SK-N-SH (cell line): ENCODE measurements at regions not wholly inside any gene's neighbourhood (a gene's known extent, or its start where the extent isn't known, plus 50 kb on each side); places are given as distances from the start of the nearest gene placed in this dataset.

Experiments used
- CTCF ChIP-seq: fragments of 200-600 bp; sonication (generic); IDR thresholded peaks from 2 replicates; pipeline ENCODE4 v1.6.1; 2017; ENCODE audit warnings: antibody characterized with exemption, mild to moderate bottlenecking, moderate library complexity
- EP300 ChIP-seq, 2 experiments: IDR thresholded peaks; 2 replicates each; pipeline versions ENCODE4 v1.4.0 to v1.6.1; 2012; ENCODE audit warnings: borderline replicate concordance in 1 of 2, low read depth in 1 of 2, low read length in 1 of 2
- EZH2phosphoT487 ChIP-seq: fragments of 200-600 bp; sonication (generic); IDR thresholded peaks from 2 replicates; pipeline ENCODE4 v1.6.1; 2017; ENCODE audit warnings: low read depth, mixed run types, mild to moderate bottlenecking, antibody characterized with exemption, moderate library complexity, borderline replicate concordance
- GABPA ChIP-seq: IDR thresholded peaks from 2 replicates; pipeline ENCODE4 v1.4.0; 2012; ENCODE audit warnings: low read depth, mild to moderate bottlenecking
- MEF2A ChIP-seq: IDR thresholded peaks from 2 replicates; pipeline ENCODE4 v1.4.0; 2012; ENCODE audit warnings: low read depth, borderline replicate concordance
- REST ChIP-seq: IDR thresholded peaks from 2 replicates; pipeline ENCODE4 v1.6.1; 2012; ENCODE audit warnings: mild to moderate bottlenecking, low read depth, low read length, moderate library complexity
- USF2 ChIP-seq: fragments of 150-350 bp; IDR thresholded peaks from 2 replicates; pipeline ENCODE4 v1.6.1; 2017; ENCODE audit warnings: antibody characterized with exemption, low read length, low read depth, borderline replicate concordance

- TF ChIP-seq EP300 (IDR thresholded peaks at IDR 0.05; ENCODE audit: borderline replicate concordance in 1 of 2, low read depth in 1 of 2, low read length in 1 of 2) (no peak), CTCF (no peak), GABPA (no peak), USF2 (no peak), EZH2phosphoT487 (no peak), MEF2A (no peak), REST (no peak)
Measured at GRCh38 chr17:20783091-20783490, 203.6 kb downstream of the CDRT15L2 start.
